GM19238 (cell line): ENCODE measurements at regions not wholly inside any gene's neighbourhood (a gene's known extent, or its start where the extent isn't known, plus 50 kb on each side); places are given as distances from the start of the nearest gene placed in this dataset.

Source experiments
- DNase-seq: peaks from one replicate; pipeline ENCODE4 v3.0.0; 2011; ENCODE audit warnings: low spot score; ENCODE audit not compliant: insufficient read length

DNA sequence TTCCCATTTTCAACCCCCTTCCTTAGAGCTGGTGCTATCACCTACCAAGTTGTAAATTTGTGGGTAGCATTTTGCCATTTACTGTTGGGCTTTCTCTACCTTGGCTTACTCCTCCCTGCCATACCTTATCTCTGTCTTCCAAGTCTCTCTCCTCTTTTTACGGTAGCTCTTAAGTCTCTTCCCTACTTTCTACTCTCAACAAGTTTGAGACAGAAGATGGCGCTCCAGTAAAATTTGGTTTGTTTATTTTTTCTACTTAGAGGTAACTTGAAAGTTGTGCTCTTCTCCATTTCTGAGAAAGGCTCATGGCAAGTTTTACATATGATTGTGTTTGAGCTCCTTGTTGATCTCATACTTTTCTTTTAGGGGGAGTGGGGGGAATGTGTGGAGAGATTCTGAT lies 1508.1 kb downstream of the TECRL start:
- no peak for DNase-seq

DNA sequence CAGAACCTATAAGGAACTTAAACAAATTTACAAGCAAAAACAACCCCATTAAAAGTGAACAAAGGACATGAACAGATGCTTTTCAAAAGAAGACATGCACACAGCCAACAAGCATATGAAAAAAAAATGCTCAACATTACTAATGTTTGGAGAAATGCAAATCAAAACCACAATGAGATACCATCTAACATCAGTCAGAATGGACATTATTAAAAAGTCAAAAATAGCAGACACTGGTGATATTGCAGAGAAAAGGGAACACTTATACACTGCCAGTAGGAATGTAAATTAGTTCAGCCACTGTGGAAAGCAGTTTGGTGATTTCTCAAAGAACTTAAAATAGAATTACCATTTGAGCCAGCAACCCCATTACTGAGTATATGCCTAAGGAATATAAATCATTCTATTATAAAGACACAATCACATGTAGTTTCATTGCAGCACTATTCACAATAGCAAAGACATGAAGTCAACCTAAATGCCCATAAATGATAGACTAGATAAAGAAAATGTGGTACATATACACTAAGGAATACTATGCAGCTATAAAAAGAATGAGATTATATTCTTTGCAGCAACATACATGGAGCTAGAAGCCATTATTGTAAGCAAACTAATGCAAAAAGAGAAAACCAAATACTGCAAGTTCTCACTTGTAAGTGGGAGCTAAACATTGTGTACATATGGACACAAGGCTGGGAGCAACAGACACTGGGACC lies 1509.4 kb downstream of the TECRL start:
- no peak for DNase-seq

DNA sequence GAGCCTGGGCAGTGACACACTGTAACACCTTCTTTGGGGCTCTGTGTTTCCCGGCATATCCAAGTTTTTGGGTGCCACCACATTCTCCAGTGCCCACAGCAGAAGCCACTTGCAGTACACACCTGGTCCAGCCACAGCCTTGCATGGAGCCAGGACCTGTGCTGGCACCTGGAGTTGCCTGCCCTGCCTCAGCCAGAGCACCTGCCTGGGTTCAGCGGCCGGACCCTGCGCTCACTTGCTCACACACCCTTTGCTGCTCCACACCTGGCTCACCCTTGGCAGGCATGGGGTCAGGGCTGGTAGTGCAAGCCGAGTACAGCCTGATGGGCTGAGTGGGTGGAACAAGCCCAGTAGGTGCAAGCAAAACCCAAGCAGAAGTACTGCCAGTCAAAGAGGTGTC lies 1511.1 kb downstream of the TECRL start:
- no peak for DNase-seq

DNA sequence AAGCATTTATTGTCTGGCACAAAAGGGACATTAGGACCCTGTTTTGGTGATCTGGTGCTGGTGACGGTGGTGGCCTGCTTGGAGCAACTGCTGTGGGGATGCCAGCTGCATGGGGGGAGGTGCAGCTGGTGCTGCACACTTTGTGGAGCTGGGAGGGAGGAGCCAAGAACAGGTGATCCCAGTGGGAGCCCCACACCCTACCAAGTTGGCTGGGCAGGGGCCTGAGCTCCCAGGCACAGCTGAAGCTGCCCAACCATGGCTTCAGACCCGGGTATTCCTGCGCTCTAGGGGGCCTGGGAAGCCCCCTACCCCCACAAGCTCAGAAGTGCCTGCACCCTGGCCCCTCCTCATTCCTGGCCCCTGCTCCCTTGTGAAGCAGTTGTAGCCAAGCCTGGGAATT lies 1512.5 kb downstream of the TECRL start:
- DNase-seq: no peak

DNA sequence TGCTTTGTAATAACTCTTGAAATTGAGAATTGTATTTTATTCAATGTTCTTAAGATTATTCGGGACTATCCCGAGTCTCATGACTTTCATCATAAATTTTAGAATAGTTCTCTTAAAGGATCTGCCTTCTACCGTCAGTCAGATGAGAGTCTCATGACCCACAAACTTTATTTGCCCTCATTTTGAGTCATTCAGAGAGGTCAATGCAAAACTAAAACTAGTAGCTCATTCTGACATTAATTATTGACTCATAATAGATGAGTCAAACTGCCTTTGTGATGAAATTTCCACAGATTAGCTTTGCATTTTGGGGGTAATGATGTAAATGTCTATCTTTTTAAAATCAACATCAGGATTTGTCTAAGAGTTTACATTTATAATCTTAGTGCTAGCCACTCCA lies 1527.3 kb downstream of the TECRL start:
- DNase-seq: no peak

DNA sequence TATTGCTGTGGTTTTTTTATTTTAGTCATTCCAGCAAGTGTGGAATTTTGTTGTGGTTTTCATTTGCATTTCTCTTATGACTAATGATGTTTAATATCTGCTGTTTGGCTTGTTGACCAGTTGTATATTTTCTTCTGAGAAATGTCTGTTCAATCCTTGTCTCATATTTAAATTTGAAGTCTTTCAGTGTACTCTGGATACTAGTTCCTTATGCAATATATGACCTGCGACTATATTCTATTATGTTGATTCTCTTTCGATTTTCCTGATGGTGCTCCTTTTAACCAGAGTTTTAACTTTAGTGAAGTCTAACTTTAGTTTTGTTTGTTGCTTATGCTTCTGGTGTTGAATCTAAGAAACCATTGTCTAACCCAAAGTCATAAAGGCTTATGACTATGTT lies 1528.0 kb downstream of the TECRL start:
- no peak for DNase-seq

DNA sequence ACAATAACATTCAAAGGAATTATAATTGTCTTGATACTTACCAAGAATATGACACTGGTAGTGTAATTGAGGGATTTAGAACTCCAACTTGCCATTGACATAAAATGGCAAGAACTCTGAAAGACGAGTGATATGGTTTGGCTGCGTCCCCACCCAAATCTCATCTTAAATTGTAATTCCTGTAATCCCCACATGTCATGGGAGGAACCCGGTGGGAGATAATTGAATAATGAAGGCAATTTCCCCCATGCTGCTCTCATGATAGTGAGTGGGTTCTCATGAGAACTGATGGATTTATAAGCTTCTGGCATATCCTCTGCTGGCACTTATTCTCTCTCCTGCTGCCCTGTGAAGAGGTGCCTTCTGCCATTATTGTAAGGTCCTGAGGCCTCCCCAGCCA lies 1536.4 kb downstream of the TECRL start:
- DNase-seq: no peak

DNA sequence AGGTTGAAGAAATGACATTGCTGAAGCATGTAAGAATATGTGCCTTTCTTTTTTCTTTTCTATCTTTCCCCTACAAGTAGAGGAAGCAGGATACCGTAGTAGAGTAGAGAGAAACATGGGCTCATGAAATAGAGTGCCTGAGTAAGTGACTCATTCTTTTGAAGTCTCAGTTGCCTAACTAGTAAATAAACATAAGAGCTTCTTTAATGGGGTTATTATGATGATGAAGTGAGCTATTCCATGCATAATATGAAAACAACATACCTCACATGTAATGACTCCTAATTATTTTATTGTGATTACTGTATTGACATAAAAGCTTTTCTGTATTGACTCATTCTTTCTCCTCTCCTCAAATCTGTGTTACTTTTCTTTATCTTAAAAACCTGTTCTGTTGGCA lies 1538.2 kb downstream of the TECRL start:
- no peak for DNase-seq

DNA sequence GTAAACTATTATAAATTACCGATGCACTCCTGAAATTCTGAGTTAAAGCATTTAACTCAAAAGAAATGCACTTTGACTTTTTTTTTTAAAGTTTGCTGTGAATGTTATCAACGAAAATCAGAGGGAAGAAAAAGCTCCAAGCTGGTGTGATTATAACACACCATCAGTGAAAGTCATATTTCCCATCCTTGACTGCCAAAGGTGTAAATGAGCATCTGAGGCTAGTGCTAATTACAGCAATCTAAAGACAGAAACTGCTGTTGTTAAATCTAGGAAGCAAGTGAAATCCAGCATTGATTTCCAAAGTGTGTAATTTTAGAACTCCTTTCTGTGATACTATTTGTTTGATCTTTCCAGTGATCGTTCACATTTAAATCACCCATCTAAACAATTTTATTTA lies 1538.8 kb downstream of the TECRL start:
- no peak for DNase-seq

DNA sequence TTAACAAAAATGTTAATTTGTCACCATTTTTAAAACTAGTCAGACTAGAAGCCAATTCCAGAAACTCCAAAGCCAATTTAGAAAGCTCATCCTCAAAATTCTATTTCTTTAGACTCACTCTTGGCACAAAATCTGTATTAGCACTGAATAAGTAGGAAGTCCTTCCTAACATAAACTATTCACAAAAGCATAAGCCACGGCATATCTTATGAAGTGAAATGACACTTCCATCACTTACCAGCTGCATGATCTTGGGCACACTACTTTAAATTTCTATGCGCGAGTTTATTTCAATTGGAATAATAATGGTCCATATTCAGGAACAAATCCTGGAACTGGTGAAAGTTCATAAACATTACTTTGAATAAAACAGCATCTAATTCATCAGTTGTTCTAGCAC lies 1544.0 kb downstream of the TECRL start:
- DNase-seq: no peak

DNA sequence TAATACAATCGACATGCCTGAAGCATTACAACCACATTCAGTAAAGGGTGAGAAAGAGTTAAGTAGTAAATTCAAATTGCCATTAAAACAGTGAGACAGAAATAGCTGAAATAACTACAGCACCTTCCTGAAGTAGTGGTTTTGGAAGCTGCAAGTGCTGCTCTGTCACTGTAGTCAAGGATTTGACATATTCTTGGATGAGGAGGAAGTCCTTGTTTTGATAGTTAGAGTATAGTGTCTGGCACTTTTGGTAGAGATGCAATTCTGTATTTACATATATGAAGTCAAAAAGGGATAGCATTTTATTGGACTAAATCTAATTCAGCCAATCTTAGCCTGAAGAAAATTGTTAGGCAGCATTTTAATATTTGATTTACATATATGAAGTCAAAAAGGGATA lies 1559.6 kb downstream of the TECRL start:
- no peak for DNase-seq

DNA sequence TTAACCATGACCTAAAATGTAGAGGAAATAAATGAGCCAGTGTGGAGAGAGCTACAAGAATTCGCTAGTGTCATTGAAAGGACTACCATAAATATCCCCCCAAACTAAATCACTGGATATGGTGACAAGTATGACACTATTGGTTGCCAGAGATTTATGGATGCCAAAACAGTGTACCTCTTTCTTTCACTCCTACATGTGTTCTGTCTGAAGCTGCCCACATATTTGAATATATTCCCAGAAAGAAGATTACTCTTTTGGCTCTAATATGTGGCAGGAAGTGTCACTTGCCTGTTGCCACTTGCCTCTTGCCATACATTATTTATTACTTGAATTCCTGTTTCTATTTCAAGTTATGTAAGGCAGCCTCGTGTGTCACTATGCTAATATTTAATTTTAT lies 1573.6 kb downstream of the TECRL start:
- no peak for DNase-seq

DNA sequence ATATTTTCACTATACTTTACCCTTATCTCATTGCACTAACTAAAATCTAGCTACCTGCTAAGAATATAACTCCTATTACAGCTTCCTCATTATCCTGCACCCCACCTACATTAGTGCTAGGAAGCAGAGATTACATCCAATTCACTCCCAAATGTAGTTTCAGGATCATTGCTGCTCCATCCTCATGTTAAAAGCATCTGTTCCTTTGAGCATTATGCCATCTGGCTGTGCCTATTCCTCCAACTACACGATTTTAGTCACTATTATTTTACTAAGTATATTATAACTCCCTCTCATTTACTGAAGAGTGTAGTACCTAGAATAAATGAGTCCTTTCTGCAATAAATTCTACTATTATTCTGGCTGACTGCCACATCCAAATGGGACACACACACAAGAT lies 1586.9 kb downstream of the TECRL start:
- DNase-seq: no peak

DNA sequence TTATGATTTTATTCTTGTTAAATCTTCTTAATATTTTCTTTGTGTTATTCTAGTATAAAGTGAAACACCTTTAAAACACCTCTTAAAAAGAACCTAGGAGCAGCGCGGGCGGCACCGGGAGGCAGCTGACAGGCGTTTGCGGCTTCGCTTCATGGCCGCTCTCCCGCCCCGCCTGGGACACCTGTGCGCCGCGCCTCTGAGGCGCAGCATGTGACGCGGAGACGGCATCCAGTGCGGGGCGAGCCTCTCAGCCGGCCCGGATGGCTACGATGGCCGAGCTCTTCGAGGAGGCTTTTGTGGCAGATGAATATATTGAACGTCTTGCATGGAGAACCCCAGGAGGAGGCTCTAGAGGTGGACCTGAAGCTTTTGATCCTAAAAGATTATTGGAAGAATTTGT lies 1592.7 kb downstream of the TECRL start:
- no peak for DNase-seq

DNA sequence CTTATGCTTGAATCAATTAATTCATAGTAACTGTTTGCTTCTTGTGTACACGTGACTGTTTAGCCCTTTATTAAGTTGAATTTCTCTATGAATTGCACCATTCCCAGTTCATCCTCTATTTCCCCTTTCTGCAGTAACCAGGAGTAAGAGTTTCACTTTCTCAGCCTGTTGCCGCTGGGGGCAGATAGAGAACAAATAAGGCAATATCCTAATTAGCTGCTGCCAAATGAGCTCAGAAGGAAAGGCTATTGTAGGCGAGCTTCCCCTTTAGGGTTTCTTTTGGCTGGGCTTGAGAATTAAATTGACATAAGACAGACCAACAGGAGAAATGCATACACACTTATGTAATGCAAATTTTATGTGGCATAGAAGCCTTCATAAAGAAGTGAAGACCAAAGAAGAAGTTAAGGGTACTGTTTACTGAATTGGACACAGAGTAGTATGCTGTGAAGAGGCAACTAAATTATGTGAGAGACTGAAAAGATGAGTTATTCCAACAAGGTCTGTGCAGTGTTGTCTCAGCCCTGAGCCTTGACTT lies 1594.7 kb downstream of the TECRL start:
- no peak for DNase-seq

DNA sequence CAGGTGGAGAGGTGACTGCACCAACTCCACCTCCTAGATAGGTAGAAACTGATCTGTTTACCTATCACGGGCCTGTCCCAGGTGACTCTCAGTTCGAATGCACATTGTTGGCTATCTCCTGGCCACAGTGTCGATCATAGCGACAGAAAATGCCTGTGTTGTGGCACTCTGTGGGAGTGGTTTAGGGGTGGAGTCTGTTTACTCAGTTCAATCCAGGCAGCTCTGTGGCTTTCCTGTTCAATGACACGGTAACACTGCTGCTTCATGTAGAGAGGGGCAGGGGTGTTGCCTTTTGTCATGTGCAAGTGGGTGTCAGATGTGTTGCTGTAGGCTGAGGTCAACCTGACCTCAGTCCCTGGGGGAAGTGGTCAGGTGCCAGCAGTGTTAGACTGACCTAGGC lies 1602.4 kb downstream of the TECRL start:
- no peak for DNase-seq

DNA sequence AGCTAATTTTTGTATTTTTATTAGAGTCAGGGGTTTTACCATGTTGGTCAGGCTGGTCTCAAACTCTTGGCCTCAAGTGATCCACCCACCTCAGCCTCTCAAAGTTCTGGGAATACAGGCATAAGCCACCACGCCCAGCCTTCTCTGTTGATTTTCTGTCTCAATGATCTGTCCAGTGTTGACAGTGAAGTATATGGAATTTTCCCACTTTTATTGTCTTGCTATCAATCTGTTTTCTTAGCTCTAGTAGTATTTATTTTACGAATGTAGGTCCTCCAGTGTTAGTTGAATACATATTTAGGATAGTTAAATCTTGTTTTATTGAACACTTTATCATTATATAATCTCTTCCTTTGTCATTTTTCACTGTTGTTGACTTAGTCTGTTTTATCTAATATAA lies 1603.9 kb downstream of the ADGRL3 start:
- DNase-seq: no peak

DNA sequence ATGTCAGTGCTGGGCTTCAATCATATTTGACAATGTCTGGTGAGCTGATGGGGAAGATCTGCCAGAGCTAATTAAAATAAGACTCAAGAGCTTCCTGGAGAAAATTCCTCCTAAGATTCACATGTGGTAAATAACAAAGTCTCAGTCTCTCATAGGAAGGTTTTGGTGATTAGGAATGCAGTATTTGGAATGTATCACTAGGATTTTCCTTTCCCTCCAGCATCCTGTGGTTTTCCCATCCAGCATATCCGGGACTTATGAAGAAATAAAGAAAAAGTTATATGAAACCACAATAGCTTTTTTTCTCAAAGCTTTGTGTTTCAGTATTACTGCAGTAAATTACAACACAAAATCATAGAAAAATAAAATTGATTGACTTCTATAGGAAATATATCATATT lies 1597.1 kb downstream of the ADGRL3 start:
- no peak for DNase-seq

DNA sequence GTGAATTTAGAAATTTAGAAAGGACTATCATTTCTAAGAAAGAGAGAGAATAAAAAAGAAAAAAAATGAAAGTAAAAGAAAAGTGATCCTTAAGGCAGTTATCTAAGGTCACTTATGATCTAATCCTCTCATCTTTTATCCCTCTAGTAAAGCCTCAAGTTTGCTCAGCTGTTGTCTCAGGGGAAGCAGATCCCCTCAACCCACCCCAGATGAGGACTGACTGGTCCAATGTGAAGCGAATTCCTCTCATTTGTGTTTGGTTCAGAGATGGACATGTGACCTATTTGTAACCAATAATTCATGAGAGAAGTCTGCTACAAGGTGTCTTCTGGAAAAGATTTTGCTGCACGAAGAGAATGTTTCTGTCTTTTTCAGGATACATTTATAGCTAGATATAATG lies 1591.3 kb downstream of the ADGRL3 start:
- no peak for DNase-seq

DNA sequence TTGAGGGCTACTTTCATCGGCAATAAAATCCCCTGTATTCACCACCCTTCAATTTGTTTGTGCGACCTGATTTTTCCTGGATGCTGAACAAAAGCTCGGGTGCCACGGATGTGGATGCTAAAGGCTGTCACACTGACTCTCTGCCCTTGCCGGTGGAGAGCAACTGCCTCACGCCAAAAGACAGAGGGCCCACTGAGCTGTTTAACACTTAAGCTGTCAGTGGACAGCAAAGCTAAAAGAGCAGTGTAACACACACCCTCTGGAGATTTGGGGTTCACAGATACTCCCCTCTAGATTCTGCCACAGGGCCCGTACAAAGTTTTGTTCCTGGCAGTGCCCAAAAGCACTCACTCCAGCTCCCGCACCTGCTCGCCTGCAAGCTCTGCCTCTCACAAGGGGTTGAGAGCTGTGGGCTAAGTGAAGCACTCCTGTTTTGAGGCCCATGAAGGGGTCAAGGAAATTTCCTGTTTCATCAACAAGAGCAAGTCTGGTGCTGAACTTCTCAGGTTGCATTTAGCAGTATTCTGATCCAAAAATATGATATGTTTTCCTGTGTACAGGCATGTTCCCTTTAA lies 1571.9 kb downstream of the ADGRL3 start:
- DNase-seq: no peak

DNA sequence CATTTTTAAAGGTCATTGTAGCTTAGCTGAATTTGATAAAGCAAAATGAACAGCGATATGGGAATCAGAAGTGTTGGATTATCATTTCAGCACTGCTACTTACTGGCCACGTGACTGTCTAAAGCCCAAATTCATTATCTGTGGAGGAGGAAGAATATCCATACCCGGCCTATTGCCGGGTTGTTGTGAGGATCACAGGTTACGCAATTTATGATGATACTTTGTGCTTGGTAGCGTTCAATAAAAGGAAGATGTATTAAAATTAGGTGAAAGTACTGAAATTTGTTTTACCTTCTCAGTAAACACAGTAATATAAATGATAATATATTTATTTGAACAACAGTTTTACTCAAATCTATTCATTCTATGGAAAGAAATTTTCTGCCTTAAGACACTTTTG lies 1540.2 kb downstream of the ADGRL3 start:
- DNase-seq: no peak

DNA sequence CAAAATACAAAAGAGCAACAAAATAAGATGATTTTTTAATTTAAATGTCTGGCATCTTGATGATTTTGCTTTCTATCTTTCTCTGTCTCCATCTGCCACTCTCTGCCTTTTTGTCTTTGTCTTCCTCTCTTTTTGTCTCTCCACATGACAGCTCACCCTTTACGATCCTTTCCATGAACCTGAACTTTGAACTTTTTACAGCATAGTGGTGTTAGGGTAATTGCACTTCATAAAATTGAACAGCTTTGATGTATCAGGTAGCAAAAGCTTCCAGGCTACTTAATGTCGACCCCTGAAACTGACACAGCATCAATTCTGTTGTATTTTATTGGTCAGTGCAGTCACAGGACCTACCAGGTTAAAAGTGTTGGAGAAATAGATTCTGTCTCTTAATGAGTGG lies 1517.0 kb downstream of the ADGRL3 start:
- DNase-seq: no peak

DNA sequence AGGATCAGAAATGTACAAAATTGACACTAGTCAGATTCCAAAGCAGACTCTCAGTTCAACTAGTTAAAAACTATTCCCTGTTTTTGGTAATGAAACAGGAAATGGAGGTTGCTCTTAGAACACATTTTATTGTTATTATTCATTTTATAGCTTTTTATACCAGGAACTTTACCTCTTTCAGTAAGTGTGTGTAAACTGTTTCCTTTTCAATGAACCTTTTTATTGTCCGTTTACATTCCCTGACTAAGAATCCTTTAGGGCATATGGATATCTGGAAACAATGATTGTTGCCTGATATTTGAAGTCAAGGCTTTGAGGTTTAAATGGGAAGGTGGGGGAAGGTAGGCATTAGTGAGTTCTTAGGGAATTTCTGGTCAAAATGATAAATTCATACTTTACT lies 1511.4 kb downstream of the ADGRL3 start:
- no peak for DNase-seq
